GM12864 (cell line): ENCODE measurements at regions not wholly inside any gene's neighbourhood (a gene's known extent, or its start where the extent isn't known, plus 50 kb on each side); places are given as distances from the start of the nearest gene placed in this dataset.

Experiments used
- DNase-seq: peaks from one replicate; pipeline ENCODE4 v3.0.0-alpha.2; 2011; ENCODE audit warnings: low read depth
- H3K4me3 ChIP-seq: 2 replicates; pipeline ENCODE4 v1.5.1; 2011; ENCODE audit warnings: mild to moderate bottlenecking, low read depth, low read length, control low read depth
- TF ChIP-seq, protein P1 (sequence below): IDR thresholded peaks from 2 replicates; pipeline ENCODE4 v1.5.1; 2011; ENCODE audit warnings: low read depth, mild to moderate bottlenecking, moderate library complexity, low read length, control low read depth, inconsistent platforms; ENCODE audit errors: missing control alignments

DNA sequence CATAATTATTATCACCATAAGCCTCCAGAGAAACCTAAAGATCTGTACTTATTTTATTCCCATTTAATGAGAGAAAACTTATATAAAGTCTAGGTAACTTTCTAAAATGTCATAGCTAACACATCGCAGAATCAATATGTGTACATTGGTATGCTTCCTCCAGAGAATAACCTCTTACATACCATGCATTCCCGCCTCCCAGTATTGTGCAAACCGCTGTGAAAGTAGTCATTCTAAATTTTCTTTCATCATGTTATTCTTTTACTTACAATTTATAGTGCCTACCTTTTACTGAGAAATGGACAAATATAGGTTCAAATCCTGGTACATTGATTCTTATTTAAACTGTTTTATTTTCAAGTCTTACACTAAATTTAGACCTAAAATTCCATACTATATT lies 463.4 kb downstream of the LRFN5 start:
- no peak overlapping the region for H3K4me3 ChIP-seq
- TF ChIP-seq, protein P1, sequence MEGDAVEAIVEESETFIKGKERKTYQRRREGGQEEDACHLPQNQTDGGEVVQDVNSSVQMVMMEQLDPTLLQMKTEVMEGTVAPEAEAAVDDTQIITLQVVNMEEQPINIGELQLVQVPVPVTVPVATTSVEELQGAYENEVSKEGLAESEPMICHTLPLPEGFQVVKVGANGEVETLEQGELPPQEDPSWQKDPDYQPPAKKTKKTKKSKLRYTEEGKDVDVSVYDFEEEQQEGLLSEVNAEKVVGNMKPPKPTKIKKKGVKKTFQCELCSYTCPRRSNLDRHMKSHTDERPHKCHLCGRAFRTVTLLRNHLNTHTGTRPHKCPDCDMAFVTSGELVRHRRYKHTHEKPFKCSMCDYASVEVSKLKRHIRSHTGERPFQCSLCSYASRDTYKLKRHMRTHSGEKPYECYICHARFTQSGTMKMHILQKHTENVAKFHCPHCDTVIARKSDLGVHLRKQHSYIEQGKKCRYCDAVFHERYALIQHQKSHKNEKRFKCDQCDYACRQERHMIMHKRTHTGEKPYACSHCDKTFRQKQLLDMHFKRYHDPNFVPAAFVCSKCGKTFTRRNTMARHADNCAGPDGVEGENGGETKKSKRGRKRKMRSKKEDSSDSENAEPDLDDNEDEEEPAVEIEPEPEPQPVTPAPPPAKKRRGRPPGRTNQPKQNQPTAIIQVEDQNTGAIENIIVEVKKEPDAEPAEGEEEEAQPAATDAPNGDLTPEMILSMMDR: no peak
- DNase-seq: no peak

DNA sequence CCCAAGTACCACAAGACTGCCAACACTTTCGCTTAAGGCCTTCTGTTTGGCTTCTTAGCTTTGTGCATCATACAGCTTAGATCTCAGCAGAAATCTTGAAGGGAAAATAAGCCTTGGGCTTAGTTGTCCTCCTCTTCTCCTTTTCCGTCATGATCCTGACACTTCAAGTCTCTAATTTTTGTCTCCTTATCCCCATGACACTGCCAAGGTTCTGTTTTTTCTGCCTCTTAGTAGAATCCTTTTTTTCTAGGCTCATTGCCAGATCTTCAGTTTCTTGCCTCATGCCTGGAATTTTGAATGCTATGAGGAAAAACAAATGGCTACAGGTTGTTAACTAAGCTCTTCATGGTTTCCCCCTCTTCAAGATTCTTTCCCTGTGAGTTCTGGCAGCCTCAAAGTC lies 450.4 kb downstream of the LRFN5 start:
- DNase-seq: no peak
- TF ChIP-seq, protein P1: no peak
- no peak overlapping the region for H3K4me3 ChIP-seq

DNA sequence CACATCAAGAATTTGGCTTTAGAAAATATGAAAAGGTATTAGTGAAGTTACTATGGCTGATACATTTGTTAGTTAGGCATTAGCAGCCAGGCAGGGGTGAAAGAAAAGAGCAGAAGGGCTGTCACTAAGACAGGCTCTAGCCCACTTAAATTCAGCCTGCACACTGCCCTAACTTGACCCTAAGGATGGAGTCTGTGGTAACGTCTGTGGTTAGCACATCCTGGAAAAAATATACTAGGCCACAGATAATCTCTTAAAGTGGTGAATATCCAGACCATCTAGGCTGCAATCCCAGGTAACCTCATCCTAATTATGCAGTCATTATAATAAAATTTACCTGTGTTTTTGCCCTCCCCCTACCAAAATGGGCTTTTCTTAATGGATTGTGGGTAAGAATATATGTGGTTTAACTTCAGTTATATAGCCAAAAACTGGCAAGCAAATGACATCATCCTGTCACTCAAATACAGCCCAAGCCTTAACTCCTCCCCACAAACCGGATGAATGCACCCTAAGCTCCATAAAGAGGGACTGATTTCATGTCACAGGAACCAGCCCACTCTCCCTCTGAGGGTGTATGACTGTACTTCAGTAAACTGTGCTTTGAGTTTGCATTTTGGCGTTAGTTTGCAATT lies 440.9 kb downstream of the LRFN5 start:
- no peak for DNase-seq
- TF ChIP-seq, protein P1: no peak

DNA sequence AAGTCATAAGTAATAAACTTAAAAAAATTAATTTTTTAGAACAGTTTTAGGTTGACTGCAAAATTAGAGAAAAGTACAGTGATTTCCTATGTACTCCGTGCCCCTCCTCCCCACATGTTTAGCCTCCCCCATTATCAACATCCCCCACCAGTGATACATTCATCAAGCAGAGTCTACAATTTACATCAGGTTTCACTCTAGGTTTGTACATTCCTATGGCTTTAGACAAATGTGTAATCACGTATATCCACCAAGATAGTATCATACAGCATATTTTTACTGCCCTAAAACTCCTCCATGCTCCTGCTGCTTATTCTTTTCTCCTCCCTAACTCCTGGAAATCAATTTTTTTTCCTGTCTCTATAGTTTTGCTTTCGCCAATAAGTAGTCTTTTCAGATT lies 438.7 kb downstream of the LRFN5 start:
- TF ChIP-seq, protein P1: no peak
- DNase-seq: no peak
- no peak overlapping the region for H3K4me3 ChIP-seq

More for the DNA sequence above, 440.9 kb downstream of the LRFN5 start:
- no peak overlapping the region for H3K4me3 ChIP-seq

DNA sequence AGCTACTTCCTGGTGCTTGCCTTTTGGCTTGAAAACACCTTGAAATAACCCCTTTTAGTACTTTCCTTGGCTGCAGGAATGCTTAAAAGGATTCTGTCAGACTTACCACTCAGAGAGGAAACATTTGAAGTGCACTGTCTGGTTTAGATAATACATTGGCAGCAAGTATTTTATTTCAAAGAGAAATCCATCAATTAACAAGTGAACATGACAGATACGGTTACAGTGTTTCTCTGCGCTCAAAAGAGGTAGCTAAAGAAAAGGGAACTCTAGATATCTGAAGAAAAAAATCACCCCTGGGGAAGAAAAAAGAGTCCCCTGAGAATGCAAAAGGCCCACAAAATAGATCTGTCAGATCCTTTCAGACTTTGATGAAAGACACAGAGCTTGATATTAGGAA lies 421.9 kb downstream of the LRFN5 start:
- DNase-seq: no peak
- TF ChIP-seq, protein P1: no peak
- no peak overlapping the region for H3K4me3 ChIP-seq

DNA sequence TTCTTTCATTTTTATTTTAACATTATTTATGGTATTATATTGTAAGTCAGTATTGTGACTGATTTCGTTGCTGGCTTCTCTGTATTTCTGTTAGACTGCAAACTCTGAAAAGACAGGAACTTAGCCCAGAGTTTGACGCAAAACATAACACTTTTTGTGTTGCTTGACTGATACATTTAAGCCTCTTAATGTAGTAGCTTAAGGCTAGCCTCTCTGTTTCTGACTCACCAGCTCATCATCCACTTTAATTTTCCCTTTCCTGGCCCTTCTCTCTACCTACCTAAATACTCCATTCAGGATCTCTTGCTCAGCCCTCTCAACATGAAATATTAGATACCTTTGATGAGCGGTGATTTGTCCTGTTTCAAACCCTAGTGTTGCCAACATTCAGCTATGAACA lies 420.6 kb downstream of the LRFN5 start:
- TF ChIP-seq, protein P1: no peak
- DNase-seq: no peak
- no peak overlapping the region for H3K4me3 ChIP-seq

DNA sequence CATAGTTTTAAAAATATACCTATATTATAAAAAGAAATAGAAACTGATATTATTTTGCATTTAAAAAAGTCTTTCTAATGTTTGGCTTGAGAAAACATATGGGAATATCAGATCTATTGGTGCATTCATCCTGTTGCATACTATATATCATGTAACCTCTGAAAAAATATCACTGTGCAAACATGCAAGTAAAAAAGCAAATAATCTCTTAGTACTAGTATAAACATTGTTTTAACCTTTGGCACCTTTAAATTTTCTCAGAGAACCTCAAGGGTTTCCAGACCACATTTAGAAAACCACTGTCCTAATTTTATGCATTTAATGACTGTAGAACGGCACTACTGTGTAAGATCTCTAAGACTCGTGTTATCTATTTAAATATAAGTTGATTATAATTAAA lies 416.8 kb downstream of the LRFN5 start:
- TF ChIP-seq, protein P1: no peak
- no peak overlapping the region for H3K4me3 ChIP-seq
- no peak for DNase-seq
